Stimulated activated CD4-positive, alpha-beta T cell treated with anti-CD3 and anti-CD28 coated beads, Interleukin-4, amount 100 ng/mL, for 1 hour (primary cell): ENCODE measurements at regions not wholly inside any gene's neighbourhood (a gene's known extent, or its start where the extent isn't known, plus 50 kb on each side); places are given as distances from the start of the nearest gene placed in this dataset.

Source experiments
- DNase-seq: peaks from one replicate; pipeline ENCODE4 v3.0.0-alpha.2; 2020

- DNase-seq: no peak
Measured at GRCh38 chr7:52877240-52877639, 158.2 kb upstream of the POM121L12 start.

GRCh38 chr7:52876402-52876801 is 159.0 kb upstream of the POM121L12 start:
- no peak for DNase-seq

GRCh38 chr7:52863652-52864051 is 171.8 kb upstream of the POM121L12 start:
- DNase-seq: no peak

GRCh38 chr7:52862321-52862720 is 173.1 kb upstream of the POM121L12 start:
- DNase-seq: no peak

GRCh38 chr7:52857367-52857766 is 178.1 kb upstream of the POM121L12 start:
- DNase-seq: no peak

GRCh38 chr7:52854681-52855080 is 180.8 kb upstream of the POM121L12 start:
- no peak for DNase-seq

- no peak for DNase-seq
Measured at GRCh38 chr7:52851547-52851946, 183.9 kb upstream of the POM121L12 start.

GRCh38 chr7:52843436-52843835 is 192.0 kb upstream of the POM121L12 start:
- DNase-seq: no peak

GRCh38 chr7:52842202-52842900 is 193.1 kb upstream of the POM121L12 start:
- DNase-seq: no peak

- DNase-seq: no peak
Measured at GRCh38 chr7:52838981-52839411, 196.4 kb upstream of the POM121L12 start.

GRCh38 chr7:52831321-52831720 is 204.1 kb upstream of the POM121L12 start:
- DNase-seq: no peak

GRCh38 chr7:52830801-52831200 is 204.6 kb upstream of the POM121L12 start:
- no peak for DNase-seq

- no peak for DNase-seq
Measured at GRCh38 chr7:52826515-52827265, 208.7 kb upstream of the POM121L12 start.

GRCh38 chr7:52825611-52826010 is 209.8 kb upstream of the POM121L12 start:
- DNase-seq: no peak

- DNase-seq: no peak
Measured at GRCh38 chr7:52811537-52811936, 223.9 kb upstream of the POM121L12 start.

GRCh38 chr7:52799817-52800216 is 235.6 kb upstream of the POM121L12 start:
- no peak for DNase-seq

- no peak for DNase-seq
Measured at GRCh38 chr7:52797801-52798200, 237.6 kb upstream of the POM121L12 start.

GRCh38 chr7:52794621-52795020 is 240.8 kb upstream of the POM121L12 start:
- DNase-seq: no peak

GRCh38 chr7:52791176-52791700 is 244.2 kb upstream of the POM121L12 start:
- DNase-seq: no peak

- no peak for DNase-seq
Measured at GRCh38 chr7:52786174-52786573, 249.3 kb upstream of the POM121L12 start.

GRCh38 chr7:52782348-52782747 is 253.1 kb upstream of the POM121L12 start:
- DNase-seq: no peak

- no peak for DNase-seq
Measured at GRCh38 chr7:52781250-52781649, 254.2 kb upstream of the POM121L12 start.

GRCh38 chr7:52779004-52779403 is 256.4 kb upstream of the POM121L12 start:
- no peak for DNase-seq
